HEK293 (cell line): ENCODE measurements at regions not wholly inside any gene's neighbourhood (a gene's known extent, or its start where the extent isn't known, plus 50 kb on each side); places are given as distances from the start of the nearest gene placed in this dataset.

ENCODE experiments used
- CTCF ChIP-seq: fragments of 450-650 bp; formaldehyde crosslinking; IDR thresholded peaks from 2 replicates; pipeline ENCODE4 v1.5.1; 2016; ENCODE audit warnings: missing biosample characterization, missing genetic modification characterization
- HOXD13 ChIP-seq: sonication (generic); formaldehyde crosslinking; IDR thresholded peaks from 2 replicates; pipeline ENCODE4 v1.8.0; 2022; ENCODE audit warnings: missing genetic modification reagents, borderline replicate concordance
- PBX3 ChIP-seq: sonication (generic); formaldehyde crosslinking; IDR thresholded peaks from 2 replicates; pipeline ENCODE4 v1.8.1; 2022; ENCODE audit warnings: mild to moderate bottlenecking, moderate library complexity, missing genetic modification reagents
- REST ChIP-seq: fragments of 450-650 bp; formaldehyde crosslinking; IDR thresholded peaks from 2 replicates; pipeline ENCODE4 v1.5.1; 2016; ENCODE audit warnings: missing biosample characterization, missing genetic modification characterization
- ZNF114 ChIP-seq: fragments of 450-650 bp; formaldehyde crosslinking; IDR thresholded peaks from 2 replicates; pipeline ENCODE4 v1.5.0; 2017; ENCODE audit warnings: missing biosample characterization, missing genetic modification characterization
- ZNF23 ChIP-seq: fragments of 450-650 bp; formaldehyde crosslinking; IDR thresholded peaks from 2 replicates; pipeline ENCODE4 v1.5.1; 2016; ENCODE audit warnings: missing biosample characterization, missing genetic modification characterization, borderline replicate concordance
- ZNF341 ChIP-seq: fragments of 450-650 bp; formaldehyde crosslinking; IDR thresholded peaks from 2 replicates; pipeline ENCODE4; 2016; ENCODE audit warnings: low read depth, missing biosample characterization, missing genetic modification characterization
- ZNF513 ChIP-seq: fragments of 450-650 bp; IDR thresholded peaks from 2 replicates; pipeline ENCODE4 v1.5.1; 2018; ENCODE audit warnings: missing biosample characterization, missing genetic modification characterization
- ZNF623 ChIP-seq: fragments of 450-650 bp; formaldehyde crosslinking; IDR thresholded peaks from 2 replicates; pipeline ENCODE4 v1.5.1; 2016; ENCODE audit warnings: missing biosample characterization, missing genetic modification characterization
- ZNF792 ChIP-seq: fragments of 450-650 bp; formaldehyde crosslinking; IDR thresholded peaks from 2 replicates; pipeline ENCODE4 v1.5.1; 2016; ENCODE audit warnings: missing biosample characterization, missing genetic modification characterization
- ZNF830 ChIP-seq: fragments of 450-650 bp; IDR thresholded peaks from 2 replicates; pipeline ENCODE4 v1.5.0; 2018; ENCODE audit warnings: missing biosample characterization, missing genetic modification characterization, low read depth, mild to moderate bottlenecking, moderate library complexity

GRCh38 chr2:142484111-142484510, 353.3 kb upstream of the LRP1B start:
- TF ChIP-seq ZNF114 (tag by site-specific recombination): no peak
- TF ChIP-seq HOXD13 (CRISPR knock-in tag): no peak
- no peak for TF ChIP-seq PBX3
- no peak for TF ChIP-seq ZNF341
- no peak for TF ChIP-seq ZNF830 (tag by site-specific recombination)
- no peak for TF ChIP-seq REST (tag by site-specific recombination)
- no peak for TF ChIP-seq CTCF (tag by site-specific recombination)
- TF ChIP-seq ZNF792 (tag by site-specific recombination): no peak
- no peak for TF ChIP-seq ZNF23 (tag by site-specific recombination)
- TF ChIP-seq ZNF623 (tag by site-specific recombination): no peak
- no peak for TF ChIP-seq ZNF513 (tag by site-specific recombination)
